H1 (cell line): ENCODE measurements at regions not wholly inside any gene's neighbourhood (a gene's known extent, or its start where the extent isn't known, plus 50 kb on each side); places are given as distances from the start of the nearest gene placed in this dataset.

Experiments used
- CTCF ChIA-PET: fragments of 300-600 bp; sonication (Branson Sonifier 250); formaldehyde crosslinking; loops from one replicate; lab custom pipeline; 2021; ENCODE audit not compliant: partially characterized antibody; lab: Charles Lee
- POLR2A ChIA-PET: fragments of 300-600 bp; sonication (Branson Sonifier 250); formaldehyde crosslinking; loops from one replicate; lab custom pipeline; 2021; ENCODE audit warnings: inconsistent platforms; ENCODE audit not compliant: partially characterized antibody; lab: Charles Lee
- DNase-seq, 2 experiments: peaks; one replicate each; pipeline versions ENCODE4 v3.0.0 to v3.0.0-alpha.2; 2010 to 2022; ENCODE audit warnings: low spot score in 2 of 2, low read depth in 1 of 2, mixed read lengths in 1 of 2
- FAIRE-seq: peaks from 2 replicates; lab custom pipeline; 2011; peaks lifted over from hg19 to GRCh38; lab: Jason Lieb, UNC
- H2AFZ ChIP-seq: 2 replicates; pipeline ENCODE4 v1.8.1; 2012; ENCODE audit warnings: low read length, inconsistent platforms
- H2AK5ac ChIP-seq: 2 replicates; pipeline ENCODE4 v1.6.1; 2013; ENCODE audit warnings: low read depth, low read length
- H2BK120ac ChIP-seq: replicated peaks from 2 replicates; pipeline ENCODE3; 2013; ENCODE audit warnings: low read depth, low read length, inconsistent platforms
- H2BK12ac ChIP-seq: 2 replicates; pipeline ENCODE4 v1.6.1; 2013; ENCODE audit warnings: low read depth, low read length
- H2BK15ac ChIP-seq: 2 replicates; pipeline ENCODE4 v1.6.1; 2013; ENCODE audit warnings: low read length
- H2BK20ac ChIP-seq: 2 replicates; pipeline ENCODE4 v1.6.1; 2013; ENCODE audit warnings: low read length
- H2BK5ac ChIP-seq: 2 replicates; pipeline ENCODE4 v1.6.1; 2013; ENCODE audit warnings: low read depth, low read length
- H3K14ac ChIP-seq: 2 replicates; pipeline ENCODE4 v1.6.1; 2013; ENCODE audit warnings: inconsistent platforms; ENCODE audit not compliant: insufficient read length
- H3K18ac ChIP-seq: 2 replicates; pipeline ENCODE4 v1.6.1; 2013; ENCODE audit warnings: low read length; ENCODE audit errors: extremely low read depth
- H3K23ac ChIP-seq: 2 replicates; pipeline ENCODE4 v1.6.1; 2013; ENCODE audit warnings: inconsistent platforms; ENCODE audit not compliant: insufficient read length
- H3K23me2 ChIP-seq: 2 replicates; pipeline ENCODE4 v1.6.1; 2013; ENCODE audit warnings: low read depth, low read length
- H3K27ac ChIP-seq: 2 replicates; pipeline ENCODE4 v1.6.1; 2011; ENCODE audit warnings: low read depth, low read length, inconsistent platforms
- H3K27me3 ChIP-seq, 4 experiments: replicated peaks in 1 of 4; 1 replicate in 1 of 4; 2 replicates in 3 of 4; pipeline versions ENCODE4 v1.6.1 to v1.8.1; 2011 to 2013; ENCODE audit warnings: low read length in 3 of 4, mild to moderate bottlenecking in 3 of 4, inconsistent platforms in 2 of 4, mixed read lengths in 2 of 4, moderate library complexity in 1 of 4; ENCODE audit not compliant: control insufficient read depth in 3 of 4, insufficient read depth in 3 of 4; ENCODE audit errors: extremely low read depth in 1 of 4
- H3K36me3 ChIP-seq, 4 experiments: 2 replicates each; pipeline versions ENCODE4 v1.6.1 to v1.8.1; 2011 to 2013; ENCODE audit warnings: mild to moderate bottlenecking in 4 of 4, low read length in 3 of 4, moderate library complexity in 2 of 4, control low read depth in 1 of 4, inconsistent platforms in 1 of 4; ENCODE audit not compliant: insufficient read depth in 4 of 4, control insufficient read depth in 2 of 4
- H3K4ac ChIP-seq: replicated peaks from 2 replicates; pipeline ENCODE3; 2013; ENCODE audit warnings: low read length, low read depth, mixed read lengths, inconsistent platforms; ENCODE audit not compliant: insufficient read length
- H3K4me1 ChIP-seq, 4 experiments: replicated peaks in 1 of 4; 1 replicate in 1 of 4; 2 replicates in 3 of 4; pipeline versions ENCODE4 v1.6.1 to v1.8.1; 2011 to 2013; ENCODE audit warnings: low read length in 3 of 4, inconsistent platforms in 2 of 4, mixed read lengths in 1 of 4; ENCODE audit not compliant: insufficient read depth in 4 of 4, control insufficient read depth in 3 of 4
- H3K4me2 ChIP-seq, 2 experiments: 2 replicates each; pipeline versions ENCODE4 v1.6.1 to v1.8.1; 2011 to 2013; ENCODE audit warnings: low read depth in 2 of 2, low read length in 2 of 2, control low read depth in 1 of 2, inconsistent platforms in 1 of 2, mild to moderate bottlenecking in 1 of 2; ENCODE audit not compliant: insufficient read depth in 1 of 2
- H3K4me3 ChIP-seq, 4 experiments: fragments of 200-600, 300-600 bp in 1 of 4; sonication (generic), shearing (Covaris generic), sonication (Bioruptor Twin) in 1 of 4; 2 replicates each; pipeline versions ENCODE4 v1.5.1 to v1.8.1; 2011 to 2016; ENCODE audit warnings: low read length in 4 of 4, low read depth in 3 of 4, control low read depth in 2 of 4, inconsistent platforms in 2 of 4, mild to moderate bottlenecking in 2 of 4, mixed read lengths in 1 of 4, moderate library complexity in 1 of 4; ENCODE audit not compliant: insufficient read depth in 2 of 4; ENCODE audit errors: extremely low read depth in 1 of 4
- H3K56ac ChIP-seq: replicated peaks from 2 replicates; pipeline ENCODE3; 2013; ENCODE audit warnings: low read depth, mild to moderate bottlenecking, mixed read lengths, low read length, inconsistent platforms; ENCODE audit not compliant: insufficient read length
- H3K79me1 ChIP-seq: 2 replicates; pipeline ENCODE4 v1.6.1; 2013; ENCODE audit warnings: low read depth, low read length, control low read depth
- H3K79me2 ChIP-seq, 2 experiments: 2 replicates each; pipeline versions ENCODE4 v1.6.1 to v1.8.1; 2012 to 2013; ENCODE audit warnings: low read length in 2 of 2, mild to moderate bottlenecking in 2 of 2, inconsistent platforms in 1 of 2; ENCODE audit not compliant: insufficient read depth in 2 of 2, control insufficient read depth in 1 of 2
- H3K9ac ChIP-seq, 4 experiments: replicated peaks in 1 of 4; 1 replicate in 1 of 4; 2 replicates in 3 of 4; pipeline versions ENCODE4 v1.6.1 to v1.8.1; 2011 to 2013; ENCODE audit warnings: low read depth in 3 of 4, low read length in 3 of 4, control low read depth in 2 of 4, mild to moderate bottlenecking in 2 of 4, moderate library complexity in 2 of 4, inconsistent platforms in 1 of 4; ENCODE audit errors: extremely low read depth in 1 of 4
- H3K9me3 ChIP-seq, 2 experiments: 2 replicates each; pipeline versions ENCODE4 v1.6.1 to v1.8.1; 2012 to 2013; ENCODE audit warnings: mild to moderate bottlenecking in 2 of 2, moderate library complexity in 2 of 2, control low read depth in 1 of 2, inconsistent platforms in 1 of 2, low read depth in 1 of 2, low read length in 1 of 2, mixed read lengths in 1 of 2; ENCODE audit not compliant: insufficient read depth in 2 of 2
- H4K20me1 ChIP-seq, 2 experiments: replicated peaks in 1 of 2; 2 replicates each; pipeline versions ENCODE3 to v1.8.1; 2011 to 2013; ENCODE audit warnings: inconsistent platforms in 2 of 2, low read length in 2 of 2, mild to moderate bottlenecking in 1 of 2; ENCODE audit not compliant: insufficient read depth in 2 of 2, control insufficient read depth in 1 of 2
- H4K5ac ChIP-seq: 2 replicates; pipeline ENCODE4 v1.6.1; 2013; ENCODE audit warnings: low read length, low read depth, mixed read lengths, inconsistent platforms; ENCODE audit not compliant: insufficient read length
- H4K8ac ChIP-seq: 2 replicates; pipeline ENCODE4 v1.8.0; 2013; ENCODE audit warnings: mild to moderate bottlenecking, moderate library complexity, low read length, inconsistent platforms; ENCODE audit not compliant: insufficient read depth; ENCODE audit errors: extremely low read depth
- H4K91ac ChIP-seq: replicated peaks from 2 replicates; pipeline ENCODE3; 2013; ENCODE audit warnings: low read length, mixed read lengths, inconsistent platforms; ENCODE audit not compliant: insufficient read length
- ASH2L ChIP-seq: fragments of 200-600, 300-600 bp; sonication (generic); IDR thresholded peaks from one replicate; pipeline ENCODE4 v1.7.1; 2017; ENCODE audit warnings: low read length
- BACH1 ChIP-seq: IDR thresholded peaks from 2 replicates; pipeline ENCODE4 v1.6.1; 2012; ENCODE audit warnings: low read length, improper control_type of control experiment
- BRCA1 ChIP-seq: IDR thresholded peaks from 2 replicates; pipeline ENCODE4 v1.6.1; 2012; ENCODE audit warnings: low read depth, low read length, improper control_type of control experiment
- CBX8 ChIP-seq: fragments of 300-800, 300-1000 bp; sonication (generic); IDR thresholded peaks from 2 replicates; pipeline ENCODE4 v1.7.1; 2016; ENCODE audit warnings: low read depth, low read length, borderline replicate concordance
- CEBPB ChIP-seq: IDR thresholded peaks from 2 replicates; pipeline ENCODE4 v1.6.1; 2012; ENCODE audit warnings: low read depth, low read length
- CHD2 ChIP-seq: IDR thresholded peaks from 2 replicates; pipeline ENCODE4 v1.6.1; 2012; ENCODE audit warnings: low read length, improper control_type of control experiment
- EP300 ChIP-seq, 2 experiments: IDR thresholded peaks; 1 replicate in 1 of 2; 2 replicates in 1 of 2; pipeline ENCODE4 v1.6.1; 2011 to 2012; ENCODE audit warnings: low read depth in 2 of 2, low read length in 2 of 2, mild to moderate bottlenecking in 2 of 2, borderline replicate concordance in 1 of 2, inconsistent platforms in 1 of 2, moderate library complexity in 1 of 2
- GABPA ChIP-seq: IDR thresholded peaks from 2 replicates; pipeline ENCODE4 v1.6.1; 2011; ENCODE audit warnings: mild to moderate bottlenecking, low read length, moderate library complexity, borderline replicate concordance; ENCODE audit not compliant: insufficient read depth
- JUN ChIP-seq: IDR thresholded peaks from 2 replicates; pipeline ENCODE4 v1.6.1; 2011; ENCODE audit warnings: low read depth, mild to moderate bottlenecking, improper control_type of control experiment, low read length
- MAFK ChIP-seq: IDR thresholded peaks from 2 replicates; pipeline ENCODE4 v1.6.1; 2012; ENCODE audit warnings: low read depth, mild to moderate bottlenecking, improper control_type of control experiment, low read length
- SUZ12 ChIP-seq: fragments of 200-600 bp; sonication (generic); IDR thresholded peaks from 2 replicates; pipeline ENCODE4 v1.6.1; 2012; ENCODE audit warnings: mild to moderate bottlenecking, inconsistent platforms, low read length, moderate library complexity, mixed read lengths
- TBP ChIP-seq: IDR thresholded peaks from 2 replicates; pipeline ENCODE4 v1.6.1; 2011; ENCODE audit warnings: low read depth, low read length, improper control_type of control experiment
- WGBS, 2 experiments: shearing (Covaris generic) in 1 of 2; methylation state at CpG; one replicate each; pipeline versions ENCODE4 v1.1.6 to v1.1.7; 2013 to 2015; ENCODE audit warnings: low lambda C conversion rate in 2 of 2, mixed read lengths in 2 of 2, inconsistent platforms in 1 of 2, low coverage in 1 of 2, missing lambda C conversion rate in 1 of 2; ENCODE audit not compliant: insufficient replicate concordance in 2 of 2, insufficient coverage in 1 of 2, insufficient read length in 1 of 2; ENCODE audit errors: extremely low coverage in 1 of 2, missing lambda C conversion rate in 1 of 2; 5-methylcytosine and 5-hydroxymethylcytosine counted together
- TF ChIP-seq, protein P1 (sequence below): IDR thresholded peaks from 2 replicates; pipeline ENCODE4 v1.6.1; 2011; ENCODE audit warnings: low read depth, mild to moderate bottlenecking, low read length; ENCODE audit not compliant: insufficient read depth

- Histone ChIP-seq H4K91ac (no peak overlapping the region), H3K23me2 (no peaks in the 10 kb centered on the region), H3K9me3 (0 out of 4 replicates have a peak, but pooled peaks cover 0 to 2% of the 10 kb centered on the region in 2 experiments), H2BK12ac (no peak overlapping the region), H2BK20ac (no peak overlapping the region), H3K9ac (no peak overlapping the region), H3K4me1 (no peaks in the 10 kb centered on the region), H3K14ac (no peak overlapping the region), H2BK120ac (no peak overlapping the region), H3K4ac (no peak overlapping the region), H2AK5ac (no peak overlapping the region), H4K20me1 (no peaks in the 10 kb centered on the region), H3K18ac (no peak overlapping the region), H3K79me2 (no peaks in the 10 kb centered on the region), H4K5ac (no peak overlapping the region), H3K4me3 (no peak overlapping the region), H3K4me2 (no peak overlapping the region), H3K27me3 (no peaks in the 10 kb centered on the region), H2BK15ac (no peak overlapping the region), H3K56ac (no peak overlapping the region), H4K8ac (no peak overlapping the region), H3K36me3 (no peaks in the 10 kb centered on the region), H3K79me1 (no peaks in the 10 kb centered on the region), H2AFZ (no peak overlapping the region), H3K27ac (no peak overlapping the region), H3K23ac (no peak overlapping the region), H2BK5ac (no peak overlapping the region)
- WGBS, 2 experiments, result 92% methylated on average over 4 of the region's 4 CpGs; no CpG with 5 or more reads in 1 of the 2 experiments
- DNase-seq, result no peak
- no peak for FAIRE-seq
- ChIA-PET CTCF (no interaction called here), POLR2A (no interaction called here)
- TF ChIP-seq CBX8, result no peak
- no peak for TF ChIP-seq CHD2
- TF ChIP-seq BRCA1, result no peak
- no peak for TF ChIP-seq CEBPB
- TF ChIP-seq TBP, result no peak
- TF ChIP-seq ASH2L, result no peak
- TF ChIP-seq, protein P1, sequence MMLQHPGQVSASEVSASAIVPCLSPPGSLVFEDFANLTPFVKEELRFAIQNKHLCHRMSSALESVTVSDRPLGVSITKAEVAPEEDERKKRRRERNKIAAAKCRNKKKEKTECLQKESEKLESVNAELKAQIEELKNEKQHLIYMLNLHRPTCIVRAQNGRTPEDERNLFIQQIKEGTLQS, result no peak
- no peak for TF ChIP-seq GABPA
- TF ChIP-seq BACH1, result no peak
- no peak for TF ChIP-seq MAFK
- TF ChIP-seq SUZ12, result no peak
- no peak for TF ChIP-seq EP300 (IDR thresholded peaks at IDR 0.05; ENCODE audit: borderline replicate concordance in 1 of 2, low read depth in 2 of 2, low read length in 2 of 2)
- TF ChIP-seq JUN, result no peak
Measured at GRCh38 chr4:157425897-157426296, 205.4 kb downstream of the GRIA2 start.
